ENCODE measurements at regions not wholly inside any gene's neighbourhood (a gene's known extent, or its start where the extent isn't known, plus 50 kb on each side); places are given as distances from the start of the nearest gene placed in this dataset.

DNA sequence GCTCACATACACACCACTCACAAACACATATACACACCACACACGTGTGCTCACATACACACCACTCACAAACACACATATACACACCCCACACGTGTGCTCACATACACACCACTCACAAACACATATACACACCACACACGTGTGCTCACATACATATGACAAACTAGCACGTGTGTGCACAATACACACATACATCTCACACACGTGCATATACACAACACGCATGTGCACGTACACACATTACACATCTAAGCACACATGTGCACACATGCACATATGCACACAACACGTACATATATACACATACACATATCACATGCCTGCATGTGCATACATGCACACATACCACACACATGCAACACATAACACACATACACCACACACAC, 78.3 kb upstream of the FOXK1 start:
- TF ChIP-seq, protein P1, sequence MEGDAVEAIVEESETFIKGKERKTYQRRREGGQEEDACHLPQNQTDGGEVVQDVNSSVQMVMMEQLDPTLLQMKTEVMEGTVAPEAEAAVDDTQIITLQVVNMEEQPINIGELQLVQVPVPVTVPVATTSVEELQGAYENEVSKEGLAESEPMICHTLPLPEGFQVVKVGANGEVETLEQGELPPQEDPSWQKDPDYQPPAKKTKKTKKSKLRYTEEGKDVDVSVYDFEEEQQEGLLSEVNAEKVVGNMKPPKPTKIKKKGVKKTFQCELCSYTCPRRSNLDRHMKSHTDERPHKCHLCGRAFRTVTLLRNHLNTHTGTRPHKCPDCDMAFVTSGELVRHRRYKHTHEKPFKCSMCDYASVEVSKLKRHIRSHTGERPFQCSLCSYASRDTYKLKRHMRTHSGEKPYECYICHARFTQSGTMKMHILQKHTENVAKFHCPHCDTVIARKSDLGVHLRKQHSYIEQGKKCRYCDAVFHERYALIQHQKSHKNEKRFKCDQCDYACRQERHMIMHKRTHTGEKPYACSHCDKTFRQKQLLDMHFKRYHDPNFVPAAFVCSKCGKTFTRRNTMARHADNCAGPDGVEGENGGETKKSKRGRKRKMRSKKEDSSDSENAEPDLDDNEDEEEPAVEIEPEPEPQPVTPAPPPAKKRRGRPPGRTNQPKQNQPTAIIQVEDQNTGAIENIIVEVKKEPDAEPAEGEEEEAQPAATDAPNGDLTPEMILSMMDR (IDR thresholded peaks at IDR 0.05), result no peak
- no peak for TF ChIP-seq POLR2AphosphoS5 (IDR thresholded peaks at IDR 0.05; ENCODE audit: low read depth, low read length)
- TF ChIP-seq SIN3A (IDR thresholded peaks at IDR 0.05; ENCODE audit: borderline replicate concordance, insufficient read depth, low read depth, low read length), result no peak

All from Panc1 (cell line).